Endothelial cell of umbilical vein (primary cell): ENCODE measurements at regions not wholly inside any gene's neighbourhood (a gene's known extent, or its start where the extent isn't known, plus 50 kb on each side); places are given as distances from the start of the nearest gene placed in this dataset.

ENCODE experiments used
- EZH2 ChIP-seq: IDR thresholded peaks from 2 replicates; pipeline ENCODE4 v1.6.1; 2012; ENCODE audit warnings: borderline replicate concordance, low read depth, mild to moderate bottlenecking, moderate library complexity, low read length, inconsistent platforms; ENCODE audit not compliant: severe bottlenecking
- FOS ChIP-seq: IDR thresholded peaks from 2 replicates; pipeline ENCODE4 v1.6.1; 2011; ENCODE audit warnings: mild to moderate bottlenecking, low read length, moderate library complexity, borderline replicate concordance; ENCODE audit not compliant: insufficient read depth
- GATA2 ChIP-seq: IDR thresholded peaks from 2 replicates; pipeline ENCODE4 v1.7.0; 2011; ENCODE audit warnings: low read depth, mild to moderate bottlenecking, moderate library complexity, mixed read lengths, low read length; ENCODE audit not compliant: insufficient read length, insufficient read depth
- MYC ChIP-seq: IDR thresholded peaks from one replicate; pipeline ENCODE4 v1.6.1; 2011; ENCODE audit warnings: mild to moderate bottlenecking, low read depth, low read length
- POLR2A ChIP-seq: IDR thresholded peaks from 2 replicates; pipeline ENCODE4 v1.6.1; 2012; ENCODE audit warnings: low read depth, mild to moderate bottlenecking, control low read depth, low read length
- POLR2AphosphoS5 ChIP-seq: IDR thresholded peaks from 2 replicates; pipeline ENCODE4 v1.6.1; 2012; ENCODE audit warnings: low read depth, mild to moderate bottlenecking, control low read depth, low read length, moderate library complexity; ENCODE audit not compliant: insufficient read depth
- TF ChIP-seq, protein P1 (sequence below), 2 donors: IDR thresholded peaks; 1 replicate in 1 of 2; 2 replicates in 1 of 2; pipeline ENCODE4 v1.5.1; 2011; ENCODE audit warnings: low read length in 2 of 2, mild to moderate bottlenecking in 2 of 2, moderate library complexity in 2 of 2, control low read depth in 1 of 2, inconsistent platforms in 1 of 2, low read depth in 1 of 2; ENCODE audit not compliant: insufficient read depth in 1 of 2; ENCODE audit errors: extremely low read depth in 1 of 2
- TF ChIP-seq, protein P2 (sequence below): IDR thresholded peaks from 2 replicates; pipeline ENCODE4 v1.6.1; 2011; ENCODE audit not compliant: insufficient read depth, insufficient read length

DNA sequence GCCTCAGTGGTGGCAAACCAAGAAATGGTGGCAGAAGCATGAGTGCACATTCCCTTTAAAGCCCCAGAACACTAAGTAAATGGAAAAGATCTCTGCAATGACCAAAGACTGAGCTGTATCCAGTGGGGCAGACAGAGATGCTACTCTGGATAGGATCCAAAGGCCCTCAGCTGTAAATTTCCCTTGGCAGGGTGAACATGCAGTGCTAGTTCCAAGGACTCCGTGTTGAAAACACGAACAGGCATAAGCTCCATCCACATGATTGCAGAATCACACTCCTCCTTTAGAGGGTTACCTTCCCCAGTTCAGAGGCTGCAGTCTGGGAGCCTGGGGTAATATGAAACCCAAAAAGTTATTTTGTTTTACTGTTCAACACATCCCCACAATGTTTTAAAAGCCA is 98.6 kb upstream of the KLF7 start:
- TF ChIP-seq, protein P1, sequence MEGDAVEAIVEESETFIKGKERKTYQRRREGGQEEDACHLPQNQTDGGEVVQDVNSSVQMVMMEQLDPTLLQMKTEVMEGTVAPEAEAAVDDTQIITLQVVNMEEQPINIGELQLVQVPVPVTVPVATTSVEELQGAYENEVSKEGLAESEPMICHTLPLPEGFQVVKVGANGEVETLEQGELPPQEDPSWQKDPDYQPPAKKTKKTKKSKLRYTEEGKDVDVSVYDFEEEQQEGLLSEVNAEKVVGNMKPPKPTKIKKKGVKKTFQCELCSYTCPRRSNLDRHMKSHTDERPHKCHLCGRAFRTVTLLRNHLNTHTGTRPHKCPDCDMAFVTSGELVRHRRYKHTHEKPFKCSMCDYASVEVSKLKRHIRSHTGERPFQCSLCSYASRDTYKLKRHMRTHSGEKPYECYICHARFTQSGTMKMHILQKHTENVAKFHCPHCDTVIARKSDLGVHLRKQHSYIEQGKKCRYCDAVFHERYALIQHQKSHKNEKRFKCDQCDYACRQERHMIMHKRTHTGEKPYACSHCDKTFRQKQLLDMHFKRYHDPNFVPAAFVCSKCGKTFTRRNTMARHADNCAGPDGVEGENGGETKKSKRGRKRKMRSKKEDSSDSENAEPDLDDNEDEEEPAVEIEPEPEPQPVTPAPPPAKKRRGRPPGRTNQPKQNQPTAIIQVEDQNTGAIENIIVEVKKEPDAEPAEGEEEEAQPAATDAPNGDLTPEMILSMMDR (IDR thresholded peaks at IDR 0.05; ENCODE audit: extremely low read depth in 1 of 2, insufficient read depth in 1 of 2, low read depth in 1 of 2, low read length in 2 of 2) = no peak
- TF ChIP-seq, protein P2, sequence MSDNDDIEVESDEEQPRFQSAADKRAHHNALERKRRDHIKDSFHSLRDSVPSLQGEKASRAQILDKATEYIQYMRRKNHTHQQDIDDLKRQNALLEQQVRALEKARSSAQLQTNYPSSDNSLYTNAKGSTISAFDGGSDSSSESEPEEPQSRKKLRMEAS = no peak
- TF ChIP-seq MYC (no peak), EZH2 (no peak), POLR2A (no peak), FOS (no peak), POLR2AphosphoS5 (no peak), GATA2 (no peak)
